Renal cortical epithelial cell (primary cell): ENCODE measurements at regions not wholly inside any gene's neighbourhood (a gene's known extent, or its start where the extent isn't known, plus 50 kb on each side); places are given as distances from the start of the nearest gene placed in this dataset.
"Not testable (repeated sequence)": the region's sequence is repeated elsewhere in the genome, so short reads cannot be mapped to it uniquely, and the experiment has no call there.

Experiments
- DNase-seq: peaks from one replicate; pipeline ENCODE4 v3.0.0-alpha.2; 2011; ENCODE audit warnings: low read depth

- no peak for DNase-seq
Measured at GRCh38 chr13:82593239-82593638, 1289.0 kb downstream of the SLITRK1 start.

- DNase-seq, result no peak
Measured at GRCh38 chr13:82571653-82572052, 1310.6 kb downstream of the SLITRK1 start.

- DNase-seq, result no peak
Measured at GRCh38 chr13:82569581-82569980, 1312.7 kb downstream of the SLITRK1 start.

DNA sequence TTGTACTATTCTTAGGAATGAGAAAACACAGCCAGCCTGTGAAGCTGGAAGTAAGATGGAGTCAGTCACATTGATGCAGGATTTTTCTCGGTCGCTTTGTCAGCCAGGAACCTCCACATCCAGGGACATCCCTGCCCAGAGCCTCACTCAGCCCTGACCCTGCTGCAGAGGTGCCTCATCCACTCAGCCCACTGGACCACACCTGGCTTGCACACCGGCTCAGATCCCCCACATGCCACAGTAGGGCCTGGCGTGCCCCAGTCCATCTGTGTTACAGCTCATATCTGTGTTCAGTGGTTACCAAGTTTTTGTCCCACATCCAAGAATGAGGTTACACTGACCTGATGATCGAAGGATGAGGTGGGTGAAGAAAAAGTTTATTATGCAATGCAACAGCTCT is 1315.4 kb downstream of the SLITRK1 start:
- no peak for DNase-seq

DNA sequence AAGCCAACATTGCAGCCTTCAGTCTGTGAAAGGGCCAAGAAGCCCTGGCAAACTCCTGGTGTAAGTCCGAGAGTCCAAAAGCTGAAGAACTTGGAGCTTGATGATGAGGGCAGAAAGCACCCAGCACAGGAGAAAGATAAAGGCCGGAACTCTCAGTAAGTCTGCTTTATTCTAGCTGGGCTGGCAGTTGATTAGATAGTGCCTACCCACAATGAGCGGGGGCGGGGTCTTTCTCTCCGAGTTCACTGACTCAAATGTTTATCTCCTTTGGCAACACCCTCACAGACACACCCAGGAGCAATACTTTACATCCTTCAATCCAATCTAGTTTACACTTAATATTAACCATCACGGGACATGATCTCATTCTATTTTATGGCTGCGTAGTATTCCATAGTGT is 1317.1 kb downstream of the SLITRK1 start:
- DNase-seq, result no peak

DNA sequence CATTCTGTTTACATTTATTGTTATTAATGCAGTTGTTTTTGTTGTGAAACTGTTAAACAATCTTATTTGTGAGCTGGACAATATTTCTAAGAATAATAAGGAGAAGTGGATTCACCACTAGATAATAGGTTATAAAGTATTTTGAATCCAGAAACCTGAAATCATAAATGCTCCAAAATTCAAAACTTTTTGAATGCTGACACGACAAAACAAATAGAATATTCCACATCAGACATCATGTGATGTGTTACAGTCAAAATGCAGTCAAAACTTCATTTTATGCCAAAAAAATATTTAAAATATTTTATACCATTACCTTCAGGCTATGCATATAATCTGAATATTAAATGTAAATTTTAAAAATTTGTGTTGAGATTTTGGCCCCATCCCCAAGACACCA is 1321.4 kb downstream of the SLITRK1 start:
- DNase-seq, result no peak

GRCh38 chr13:82522872-82523271 is 1359.4 kb downstream of the SLITRK1 start:
- DNase-seq, result no peak

- DNase-seq, result no peak
Measured at GRCh38 chr13:82506805-82507414, 1375.4 kb downstream of the SLITRK1 start.

GRCh38 chr13:82501834-82502233 is 1380.4 kb downstream of the SLITRK1 start:
- no peak for DNase-seq

DNA sequence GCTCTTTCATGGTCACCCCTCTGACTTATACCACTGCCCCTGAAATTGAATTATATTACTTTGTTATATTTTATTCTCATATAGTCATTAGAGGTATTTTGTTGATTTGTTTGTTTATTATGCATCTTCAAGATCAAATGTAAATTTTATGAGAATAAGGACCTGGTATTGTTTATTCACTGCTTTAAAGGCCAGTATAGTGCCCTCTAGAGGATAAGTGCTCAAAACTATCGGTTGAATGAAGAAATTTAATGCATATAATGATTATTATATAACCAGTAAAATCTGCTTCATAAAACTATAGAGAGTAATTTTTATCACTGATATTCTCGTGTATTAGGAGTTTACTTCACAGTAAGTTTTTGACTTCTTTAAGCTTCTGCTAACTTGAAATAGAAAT is 1401.9 kb downstream of the SLITRK1 start:
- DNase-seq, result peak; percentile 6

GRCh38 chr13:82477436-82477835 is 1404.8 kb downstream of the SLITRK1 start:
- no peak for DNase-seq

- DNase-seq, result no peak
Measured at GRCh38 chr13:82467626-82468025, 1414.6 kb downstream of the SLITRK1 start.

GRCh38 chr13:82459575-82459974 is 1422.7 kb downstream of the SLITRK1 start:
- not testable (repeated sequence) for DNase-seq

DNA sequence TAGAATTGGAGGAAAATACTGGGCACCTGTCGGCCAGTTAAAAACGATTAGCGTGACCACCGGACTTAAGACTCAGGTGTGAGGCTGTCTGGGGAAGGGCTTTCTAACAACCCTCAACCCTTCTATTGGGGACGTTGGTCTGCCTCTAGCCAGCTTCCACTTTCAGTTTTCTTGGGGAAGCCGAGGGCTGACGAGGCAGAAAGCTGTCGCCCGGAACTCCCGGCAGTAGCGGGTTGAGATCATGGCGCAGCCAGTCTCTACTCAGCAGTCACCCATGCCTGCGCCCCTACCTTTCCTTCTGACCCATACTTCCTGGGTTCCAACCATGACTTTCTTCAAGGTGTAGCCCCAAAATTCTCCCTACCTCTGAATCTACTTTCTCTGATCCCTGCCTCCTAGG is 1424.1 kb downstream of the SLITRK1 start:
- DNase-seq, result no peak

GRCh38 chr13:82457548-82457947 is 1424.7 kb downstream of the SLITRK1 start:
- DNase-seq, result not testable (repeated sequence)

DNA sequence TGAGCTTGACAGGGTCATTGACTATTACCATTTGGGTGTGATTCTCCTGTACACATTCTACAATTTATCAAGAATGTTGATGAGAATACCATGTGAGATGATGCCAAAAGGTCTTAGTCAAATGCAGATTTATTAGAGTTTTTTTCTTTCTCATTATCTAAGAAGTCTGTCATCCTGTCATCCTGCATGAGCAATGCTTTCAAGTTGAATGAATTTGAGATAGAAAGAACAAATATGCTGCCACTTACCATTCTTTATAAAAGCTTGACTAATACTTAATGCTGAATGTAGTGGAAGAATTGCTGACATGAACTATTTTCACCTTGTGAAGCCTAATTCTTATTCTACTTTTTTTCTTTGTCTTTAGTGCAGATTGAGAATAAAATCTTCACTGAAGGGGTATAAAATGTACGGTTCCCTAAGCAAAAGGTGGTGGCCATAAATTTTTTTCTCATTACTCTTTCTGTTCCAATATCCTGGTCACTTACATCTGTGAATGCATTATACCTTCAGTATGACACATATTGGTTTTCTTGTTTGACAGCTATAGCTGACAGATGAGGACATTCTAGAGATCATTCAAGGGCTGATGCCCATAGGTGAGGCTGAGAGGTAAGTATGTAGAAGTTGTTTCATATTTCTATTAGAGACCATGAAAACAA is 1434.7 kb downstream of the SLITRK1 start:
- no peak for DNase-seq

DNA sequence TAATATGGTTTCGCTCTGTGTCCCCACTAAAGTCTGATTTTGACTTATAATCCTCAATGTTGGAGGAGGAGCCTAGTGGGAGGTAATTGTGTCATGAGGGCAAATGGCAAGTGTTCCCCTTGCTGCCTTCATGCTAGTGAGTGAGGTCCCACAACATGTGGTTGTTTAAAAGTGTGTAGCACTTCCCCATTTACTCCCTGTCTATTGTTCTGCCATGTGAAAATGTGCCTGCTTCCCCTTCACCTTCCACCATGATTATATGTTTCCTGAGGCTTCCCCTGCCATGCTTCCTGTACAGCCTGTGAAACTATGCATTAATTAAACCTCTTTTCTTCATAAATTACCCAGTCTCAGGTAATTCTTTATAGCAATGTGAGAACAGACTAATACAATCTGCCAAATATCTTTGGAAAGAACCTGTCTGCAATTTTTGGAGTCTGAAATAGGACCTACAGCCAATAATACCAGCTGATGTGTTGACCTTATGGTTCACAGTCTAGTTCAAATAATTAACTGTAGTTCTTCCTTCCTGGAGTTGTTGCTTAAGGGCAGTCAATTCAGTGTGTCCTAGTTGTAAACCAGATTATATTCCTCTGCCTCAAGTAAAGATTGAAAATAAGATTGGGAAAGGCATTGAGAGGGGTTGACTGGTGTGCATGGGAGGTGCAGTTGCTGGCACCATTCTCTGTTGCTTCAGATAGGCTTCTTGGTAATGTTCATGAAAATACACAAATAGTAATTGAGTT is 1442.9 kb downstream of the SLITRK1 start:
- DNase-seq, result no peak

- DNase-seq, result no peak
Measured at GRCh38 chr13:82438320-82438719, 1444.0 kb downstream of the SLITRK1 start.

DNA sequence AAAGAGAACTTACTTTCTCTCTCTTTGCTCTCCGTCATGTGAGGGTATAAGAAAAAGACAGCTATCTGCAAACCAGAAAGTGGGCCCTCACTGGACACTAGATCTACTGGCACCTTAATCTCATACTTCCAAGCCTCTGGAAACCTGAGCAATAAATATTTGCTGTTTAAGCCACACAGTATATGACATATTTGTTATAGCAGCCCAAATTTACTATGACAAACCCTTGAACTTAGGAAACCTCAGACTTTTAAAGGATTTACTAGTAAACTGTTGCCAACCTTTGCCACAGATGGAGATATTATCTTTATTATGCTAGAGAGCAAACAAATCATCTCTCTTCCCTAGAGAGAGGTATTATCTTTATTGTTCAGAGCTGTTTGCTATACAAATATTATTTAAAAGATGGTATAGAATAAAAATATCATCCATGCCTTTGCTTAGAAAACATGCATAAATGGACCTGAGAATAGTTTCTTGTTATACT is 1446.1 kb downstream of the SLITRK1 start:
- DNase-seq, result no peak

GRCh38 chr13:82432949-82433348 is 1449.3 kb downstream of the SLITRK1 start:
- no peak for DNase-seq

GRCh38 chr13:82412749-82413148 is 1469.5 kb downstream of the SLITRK1 start:
- no peak for DNase-seq

GRCh38 chr13:82407321-82407720 is 1475.0 kb downstream of the SLITRK1 start:
- no peak for DNase-seq

- no peak for DNase-seq
Measured at GRCh38 chr13:82374719-82375118, 1507.6 kb downstream of the SLITRK1 start.
